Muscle layer of duodenum (tissue), 2 donors: ENCODE measurements at regions not wholly inside any gene's neighbourhood (a gene's known extent, or its start where the extent isn't known, plus 50 kb on each side); places are given as distances from the start of the nearest gene placed in this dataset.
"Not testable (repeated sequence)": the region's sequence is repeated elsewhere in the genome, so short reads cannot be mapped to it uniquely, and the experiment has no call there.

Source experiments
- H3K27ac ChIP-seq: one replicate; pipeline ENCODE4 v1.7.0; 2013; ENCODE audit warnings: mild to moderate bottlenecking, low read length
- H3K27me3 ChIP-seq: one replicate; pipeline ENCODE4 v1.7.0; 2013; ENCODE audit warnings: low read depth, mild to moderate bottlenecking, control low read depth, low read length
- H3K36me3 ChIP-seq, 2 donors: one replicate each; pipeline ENCODE4 v1.7.0; 2013; ENCODE audit warnings: low read length in 2 of 2, control low read depth in 1 of 2, mild to moderate bottlenecking in 1 of 2; ENCODE audit not compliant: insufficient read depth in 2 of 2, control insufficient read depth in 1 of 2
- H3K4me1 ChIP-seq, 2 donors: one replicate each; pipeline ENCODE4 v1.7.0; 2013; ENCODE audit warnings: low read length in 2 of 2, mild to moderate bottlenecking in 2 of 2, control low read depth in 1 of 2, moderate library complexity in 1 of 2; ENCODE audit not compliant: insufficient read depth in 2 of 2, control insufficient read depth in 1 of 2
- H3K4me3 ChIP-seq, 2 donors: one replicate each; pipeline ENCODE4 v1.7.0; 2013; ENCODE audit warnings: low read length in 2 of 2, low read depth in 1 of 2, mild to moderate bottlenecking in 1 of 2
- H3K9me3 ChIP-seq, 2 donors: one replicate each; pipeline ENCODE4 v1.7.0; 2013; ENCODE audit warnings: low read length in 2 of 2, control low read depth in 1 of 2, mild to moderate bottlenecking in 1 of 2; ENCODE audit not compliant: control insufficient read depth in 1 of 2
- donor health status: healthy.

- Histone ChIP-seq H3K9me3 (no peaks in the 10 kb centered on the region), H3K4me3 (no peak overlapping the region), H3K27me3 (no peaks in the 10 kb centered on the region), H3K27ac (no peak overlapping the region), H3K4me1 (peaks cover 0 to 5% of the 10 kb centered on the region in 2 donors), H3K36me3 (no peaks in the 10 kb centered on the region)
Measured at GRCh38 chr6:170089963-170090362, 200.9 kb downstream of the DLL1 start.

- H3K36me3 ChIP-seq, result no peaks in the 10 kb centered on the region
- no peak overlapping the region for H3K27ac ChIP-seq
- no peak overlapping the region for H3K4me3 ChIP-seq
- H3K27me3 ChIP-seq, result no peaks in the 10 kb centered on the region
- peaks cover 0 to 5% of the 10 kb centered on the region in 2 donors for H3K4me1 ChIP-seq
- no peaks in the 10 kb centered on the region for H3K9me3 ChIP-seq
Measured at GRCh38 chr6:170088582-170088955, 202.3 kb downstream of the DLL1 start.

GRCh38 chr6:170087941-170088581 lies 202.8 kb downstream of the DLL1 start:
- no peaks in the 10 kb centered on the region for H3K9me3 ChIP-seq
- H3K27ac ChIP-seq, result no peak overlapping the region
- peaks cover 0 to 5% of the 10 kb centered on the region in 2 donors for H3K4me1 ChIP-seq
- H3K27me3 ChIP-seq, result no peaks in the 10 kb centered on the region
- no peaks in the 10 kb centered on the region for H3K36me3 ChIP-seq
- H3K4me3 ChIP-seq, result peak overlapping the region in 1 of 2 donors; percentile 3

- not testable (repeated sequence) for H3K4me1 ChIP-seq, H3K36me3 ChIP-seq, H3K27ac ChIP-seq, H3K9me3 ChIP-seq, H3K27me3 ChIP-seq, H3K4me3 ChIP-seq
Measured at GRCh38 chr6:170087421-170087780, 203.5 kb downstream of the DLL1 start.

- H3K9me3 ChIP-seq, result no peaks in the 10 kb centered on the region
- no peak overlapping the region for H3K4me3 ChIP-seq
- H3K36me3 ChIP-seq, result no peaks in the 10 kb centered on the region
- no peaks in the 10 kb centered on the region for H3K27me3 ChIP-seq
- peaks cover 0 to 5% of the 10 kb centered on the region in 2 donors for H3K4me1 ChIP-seq
- H3K27ac ChIP-seq, result no peak overlapping the region
Measured at GRCh38 chr6:170086639-170087420, 204.0 kb downstream of the DLL1 start.

GRCh38 chr6:170085475-170086401 lies 205.1 kb downstream of the DLL1 start:
- no peak overlapping the region for H3K4me3 ChIP-seq
- peak overlapping the region; percentile 39 for H3K27ac ChIP-seq
- no peaks in the 10 kb centered on the region for H3K9me3 ChIP-seq
- no peaks in the 10 kb centered on the region for H3K27me3 ChIP-seq
- H3K4me1 ChIP-seq, result peaks cover 0 to 5% of the 10 kb centered on the region in 2 donors
- H3K36me3 ChIP-seq, result no peaks in the 10 kb centered on the region

GRCh38 chr6:170084166-170084730 lies 206.6 kb downstream of the DLL1 start:
- Histone ChIP-seq H3K27ac (no peak overlapping the region), H3K4me3 (no peak overlapping the region), H3K9me3 (no peaks in the 10 kb centered on the region), H3K27me3 (no peaks in the 10 kb centered on the region), H3K4me1 (peaks cover 0 to 5% of the 10 kb centered on the region in 2 donors), H3K36me3 (no peaks in the 10 kb centered on the region)

- Histone ChIP-seq H3K27ac (no peak overlapping the region), H3K36me3 (no peaks in the 10 kb centered on the region), H3K4me1 (peaks cover 0 to 5% of the 10 kb centered on the region in 2 donors), H3K4me3 (no peak overlapping the region), H3K9me3 (no peaks in the 10 kb centered on the region), H3K27me3 (no peaks in the 10 kb centered on the region)
Measured at GRCh38 chr6:170083236-170084051, 207.4 kb downstream of the DLL1 start.

GRCh38 chr6:170082531-170083187 lies 208.2 kb downstream of the DLL1 start:
- Histone ChIP-seq H3K27me3 (no peaks in the 10 kb centered on the region), H3K9me3 (no peaks in the 10 kb centered on the region), H3K4me1 (peaks cover 0 to 5% of the 10 kb centered on the region in 2 donors), H3K27ac (no peak overlapping the region), H3K36me3 (no peaks in the 10 kb centered on the region), H3K4me3 (no peak overlapping the region)

- no peak overlapping the region for H3K27ac ChIP-seq
- no peaks in the 10 kb centered on the region for H3K27me3 ChIP-seq
- peaks cover 0 to 5% of the 10 kb centered on the region in 2 donors for H3K4me1 ChIP-seq
- no peak overlapping the region for H3K4me3 ChIP-seq
- H3K36me3 ChIP-seq, result no peaks in the 10 kb centered on the region
- no peaks in the 10 kb centered on the region for H3K9me3 ChIP-seq
Measured at GRCh38 chr6:170082067-170082466, 208.8 kb downstream of the DLL1 start.
